RPMI8226 (cell line): ENCODE measurements at regions not wholly inside any gene's neighbourhood (a gene's known extent, or its start where the extent isn't known, plus 50 kb on each side); places are given as distances from the start of the nearest gene placed in this dataset.
A peak's percentile ranks its signal among the peaks of the same experiment; 100 is the strongest.

Experiments
- DNase-seq: peaks from one replicate; pipeline ENCODE4 v3.0.0-alpha.2; 2015

GRCh38 chr14:76607510-76607909, 153.8 kb upstream of the VASH1 start:
- DNase-seq: no peak

- DNase-seq: no peak
Measured at GRCh38 chr14:76612654-76613053, 148.6 kb upstream of the VASH1 start.

- no peak for DNase-seq
Measured at GRCh38 chr14:76613616-76614015, 147.7 kb upstream of the VASH1 start.

- DNase-seq: no peak
Measured at GRCh38 chr14:76615331-76615730, 145.9 kb upstream of the VASH1 start.

- no peak for DNase-seq
Measured at GRCh38 chr14:76617440-76617839, 143.8 kb upstream of the VASH1 start.

- DNase-seq: no peak
Measured at GRCh38 chr14:76636602-76637001, 124.7 kb upstream of the VASH1 start.

- no peak for DNase-seq
Measured at GRCh38 chr14:76638841-76639240, 122.4 kb upstream of the VASH1 start.

GRCh38 chr14:76639606-76640229, 121.5 kb upstream of the VASH1 start:
- no peak for DNase-seq

GRCh38 chr14:76640923-76641395, 120.3 kb upstream of the VASH1 start:
- DNase-seq: no peak

- no peak for DNase-seq
Measured at GRCh38 chr14:76641541-76641940, 119.7 kb upstream of the VASH1 start.

GRCh38 chr14:76643887-76644286, 117.4 kb upstream of the VASH1 start:
- no peak for DNase-seq

GRCh38 chr14:76644855-76645518, 116.3 kb upstream of the VASH1 start:
- peak; percentile 25 for DNase-seq

GRCh38 chr14:76647697-76648298, 113.5 kb upstream of the VASH1 start:
- DNase-seq: peak; percentile 53

GRCh38 chr14:76651410-76652055, 109.7 kb upstream of the VASH1 start:
- DNase-seq: no peak

GRCh38 chr14:76653875-76654572, 107.2 kb upstream of the VASH1 start:
- no peak for DNase-seq

GRCh38 chr14:76654573-76655108, 106.6 kb upstream of the VASH1 start:
- no peak for DNase-seq

- no peak for DNase-seq
Measured at GRCh38 chr14:76655331-76655730, 105.9 kb upstream of the VASH1 start.

- no peak for DNase-seq
Measured at GRCh38 chr14:76656592-76656991, 104.7 kb upstream of the VASH1 start.

- DNase-seq: no peak
Measured at GRCh38 chr14:76657404-76657803, 103.9 kb upstream of the VASH1 start.

- no peak for DNase-seq
Measured at GRCh38 chr14:76657846-76658245, 103.4 kb upstream of the VASH1 start.

GRCh38 chr14:76662580-76662979, 98.7 kb upstream of the VASH1 start:
- no peak for DNase-seq

GRCh38 chr14:76664790-76665189, 96.5 kb upstream of the VASH1 start:
- DNase-seq: no peak

- DNase-seq: no peak
Measured at GRCh38 chr14:76666746-76667145, 94.5 kb upstream of the VASH1 start.
